ENCODE measurements at regions not wholly inside any gene's neighbourhood (a gene's known extent, or its start where the extent isn't known, plus 50 kb on each side); places are given as distances from the start of the nearest gene placed in this dataset.
"Not testable (repeated sequence)": the region's sequence is repeated elsewhere in the genome, so short reads cannot be mapped to it uniquely, and the experiment has no call there.

DNA sequence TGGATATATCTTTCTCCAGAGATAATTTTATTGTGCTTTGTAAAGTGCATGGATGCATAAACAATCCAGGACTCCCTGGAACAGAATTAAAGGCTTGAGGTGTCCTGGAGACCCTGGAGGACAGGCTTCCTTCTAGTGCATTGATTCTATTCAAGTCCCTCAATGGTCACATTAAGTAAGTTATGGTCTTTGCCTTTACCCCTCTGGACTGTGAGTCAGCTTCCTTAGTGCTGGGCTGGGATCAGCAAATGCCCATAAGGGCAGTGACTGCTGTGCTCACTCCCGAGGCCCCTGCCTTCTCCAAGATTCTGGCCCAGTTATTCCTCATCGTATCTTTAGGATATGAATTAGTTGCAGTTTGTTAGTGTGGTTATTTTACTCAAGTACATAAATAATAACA lies 178.7 kb upstream of the PRSS58 start:
- TF ChIP-seq TCF7L2 (IDR thresholded peaks at IDR 0.05; ENCODE audit: borderline replicate concordance, extremely low read depth, insufficient read depth, insufficient read length) (no peak), SP1 (IDR thresholded peaks at IDR 0.05; ENCODE audit: low read depth) (no peak), CBX3 (IDR thresholded peaks at IDR 0.05; ENCODE audit: low read depth) (no peak), ELF1 (IDR thresholded peaks at IDR 0.05; ENCODE audit: borderline replicate concordance, low read depth) (no peak), ZNF274 (IDR thresholded peaks at IDR 0.05; ENCODE audit: low read depth, low read length) (no peak), RAD21 (IDR thresholded peaks at IDR 0.05; ENCODE audit: low read depth) (no peak), EZH2 (IDR thresholded peaks at IDR 0.05) (no peak)
- TF ChIP-seq, protein P1, sequence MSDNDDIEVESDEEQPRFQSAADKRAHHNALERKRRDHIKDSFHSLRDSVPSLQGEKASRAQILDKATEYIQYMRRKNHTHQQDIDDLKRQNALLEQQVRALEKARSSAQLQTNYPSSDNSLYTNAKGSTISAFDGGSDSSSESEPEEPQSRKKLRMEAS (IDR thresholded peaks at IDR 0.05): no peak
- TF ChIP-seq, protein P2, sequence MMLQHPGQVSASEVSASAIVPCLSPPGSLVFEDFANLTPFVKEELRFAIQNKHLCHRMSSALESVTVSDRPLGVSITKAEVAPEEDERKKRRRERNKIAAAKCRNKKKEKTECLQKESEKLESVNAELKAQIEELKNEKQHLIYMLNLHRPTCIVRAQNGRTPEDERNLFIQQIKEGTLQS (IDR thresholded peaks at IDR 0.05): no peak
- TF ChIP-seq, protein P3, sequence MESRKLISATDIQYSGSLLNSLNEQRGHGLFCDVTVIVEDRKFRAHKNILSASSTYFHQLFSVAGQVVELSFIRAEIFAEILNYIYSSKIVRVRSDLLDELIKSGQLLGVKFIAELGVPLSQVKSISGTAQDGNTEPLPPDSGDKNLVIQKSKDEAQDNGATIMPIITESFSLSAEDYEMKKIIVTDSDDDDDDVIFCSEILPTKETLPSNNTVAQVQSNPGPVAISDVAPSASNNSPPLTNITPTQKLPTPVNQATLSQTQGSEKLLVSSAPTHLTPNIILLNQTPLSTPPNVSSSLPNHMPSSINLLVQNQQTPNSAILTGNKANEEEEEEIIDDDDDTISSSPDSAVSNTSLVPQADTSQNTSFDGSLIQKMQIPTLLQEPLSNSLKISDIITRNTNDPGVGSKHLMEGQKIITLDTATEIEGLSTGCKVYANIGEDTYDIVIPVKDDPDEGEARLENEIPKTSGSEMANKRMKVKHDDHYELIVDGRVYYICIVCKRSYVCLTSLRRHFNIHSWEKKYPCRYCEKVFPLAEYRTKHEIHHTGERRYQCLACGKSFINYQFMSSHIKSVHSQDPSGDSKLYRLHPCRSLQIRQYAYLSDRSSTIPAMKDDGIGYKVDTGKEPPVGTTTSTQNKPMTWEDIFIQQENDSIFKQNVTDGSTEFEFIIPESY (IDR thresholded peaks at IDR 0.05; ENCODE audit: extremely low read depth, insufficient replicate concordance, low read length): no peak
- BruUV-seq (replicated peaks): no TSS peak
- Histone ChIP-seq H3K9ac (ENCODE audit: low read length) (no peak overlapping the region), H3K27ac (ENCODE audit: low read depth, low read length) (no peak overlapping the region), H3K79me2 (ENCODE audit: insufficient read depth, low read length) (no peaks in the 10 kb centered on the region), H3K4me1 (ENCODE audit: control insufficient read depth in 1 of 2, insufficient read depth in 2 of 2, low read length in 2 of 2) (peaks cover 26 to 37% of the 10 kb centered on the region in 2 experiments), H3K27me3 (ENCODE audit: insufficient read depth, low read length) (no peaks in the 10 kb centered on the region), H3K36me3 (ENCODE audit: control insufficient read depth in 1 of 2, insufficient read depth in 2 of 2, low read length in 2 of 2) (no peaks in the 10 kb centered on the region), H3K4me2 (ENCODE audit: low read length) (no peak overlapping the region), H3K9me3 (ENCODE audit: control insufficient read depth in 1 of 2, insufficient read depth in 1 of 2, low read depth in 1 of 2, low read length in 2 of 2) (no peaks in the 10 kb centered on the region), H4K20me1 (ENCODE audit: insufficient read depth) (no peaks in the 10 kb centered on the region), H3K9me2 (ENCODE audit: insufficient read depth) (no peaks in the 10 kb centered on the region), H2AFZ (ENCODE audit: low read depth, low read length, poor library complexity, severe bottlenecking) (no peak overlapping the region), H3K4me3 (replicated peaks in 1 of 2; ENCODE audit: low read depth in 1 of 2, low read length in 2 of 2) (no peak overlapping the region)
- no peak for ATAC-seq
- intact Hi-C loops (cut with micrococcal nuclease): no loop called here
- ChIA-PET RAD21 (ENCODE audit: low non-redundant PET in 1 of 2, low total read pairs in 2 of 2, uncharacterized antibody in 2 of 2, unreplicated experiment in 2 of 2) (no interaction called here), POLR2A (no interaction called here), CTCF (no interaction called here)
- DNase-seq (ENCODE audit: low read depth, low spot score): no peak

DNA sequence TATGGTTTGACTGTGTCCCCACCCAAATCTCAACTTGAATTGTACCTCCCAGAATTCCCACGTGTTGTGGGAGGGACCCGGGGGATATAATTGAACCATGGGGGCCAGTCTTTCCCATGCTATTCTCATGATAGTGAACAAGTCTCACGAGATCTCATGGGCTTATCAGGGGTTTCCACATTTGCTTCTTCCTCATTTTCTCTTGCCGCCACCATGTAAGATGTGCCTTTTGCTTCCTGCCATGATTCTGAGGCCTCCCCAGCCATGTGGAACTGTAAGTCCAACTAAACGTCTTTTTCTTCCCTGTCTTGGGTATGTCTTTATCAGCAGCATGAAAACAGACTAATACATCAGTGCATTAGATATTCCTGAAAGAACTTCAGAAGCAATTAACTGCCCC lies 177.7 kb upstream of the PRSS58 start:
- not testable (repeated sequence) for H3K36me3 ChIP-seq (ENCODE audit: control insufficient read depth in 1 of 2, insufficient read depth in 2 of 2, low read length in 2 of 2)

More for the DNA sequence above, 177.7 kb upstream of the PRSS58 start:
- POLR2A ChIA-PET; intact Hi-C loops (cut with micrococcal nuclease); H4K20me1 ChIP-seq (ENCODE audit: insufficient read depth); CTCF ChIA-PET; H3K9me2 ChIP-seq (ENCODE audit: insufficient read depth); H3K79me2 ChIP-seq (ENCODE audit: insufficient read depth, low read length); BruUV-seq (replicated peaks); DNase-seq (ENCODE audit: low read depth, low spot score); H3K4me3 ChIP-seq (replicated peaks in 1 of 2; ENCODE audit: low read depth in 1 of 2, low read length in 2 of 2); H3K27me3 ChIP-seq (ENCODE audit: insufficient read depth, low read length); ATAC-seq; H3K9ac ChIP-seq (ENCODE audit: low read length); H3K9me3 ChIP-seq (ENCODE audit: control insufficient read depth in 1 of 2, insufficient read depth in 1 of 2, low read depth in 1 of 2, low read length in 2 of 2); H3K27ac ChIP-seq (ENCODE audit: low read depth, low read length); RAD21 ChIA-PET (ENCODE audit: low non-redundant PET in 1 of 2, low total read pairs in 2 of 2, uncharacterized antibody in 2 of 2, unreplicated experiment in 2 of 2); H2AFZ ChIP-seq (ENCODE audit: low read depth, low read length, poor library complexity, severe bottlenecking); H3K4me2 ChIP-seq (ENCODE audit: low read length): not testable (repeated sequence)
- H3K4me1 ChIP-seq (ENCODE audit: control insufficient read depth in 1 of 2, insufficient read depth in 2 of 2, low read length in 2 of 2): peaks cover 17 to 27% of the 10 kb centered on the region in 2 experiments

Measured in HCT116 (cell line).